K562 (cell line): ENCODE measurements at regions not wholly inside any gene's neighbourhood (a gene's known extent, or its start where the extent isn't known, plus 50 kb on each side); places are given as distances from the start of the nearest gene placed in this dataset.
A peak's percentile ranks its signal among the peaks of the same experiment; 100 is the strongest.

ENCODE experiments used
- ATF4 ChIP-seq: fragments of 450-650 bp; formaldehyde crosslinking; IDR thresholded peaks from 2 replicates; pipeline ENCODE4 v1.4.0; 2022; ENCODE audit warnings: mild to moderate bottlenecking, moderate library complexity
- E4F1 ChIP-seq: fragments of 250-450 bp; sonication (Bioruptor Pico); IDR thresholded peaks from 2 replicates; pipeline ENCODE4 v1.5.0; 2021; ENCODE audit warnings: mild to moderate bottlenecking, borderline replicate concordance
- GABPB2 ChIP-seq: fragments of 250-450 bp; sonication (Bioruptor Pico); conservative IDR thresholded peaks from 2 replicates; pipeline ENCODE4 v1.5.1; 2021; ENCODE audit warnings: mild to moderate bottlenecking
- HES1 ChIP-seq: fragments of 450-650 bp; IDR thresholded peaks from 2 replicates; pipeline ENCODE4 v1.6.1; 2016; ENCODE audit warnings: low read depth, mild to moderate bottlenecking, moderate library complexity
- ILF3 ChIP-seq: fragments of 450-650 bp; IDR thresholded peaks from 2 replicates; pipeline ENCODE4 v1.6.1; 2018; ENCODE audit warnings: antibody characterized with exemption, mild to moderate bottlenecking, moderate library complexity, borderline replicate concordance
- KHSRP ChIP-seq: fragments of 450-650 bp; IDR thresholded peaks from 2 replicates; pipeline ENCODE4 v1.6.1; 2017
- MYC ChIP-seq, 2 experiments: fragments of 250-450 bp in 1 of 2; sonication (Bioruptor Pico) in 1 of 2; IDR thresholded peaks; 2 replicates each; pipeline versions ENCODE4 v1.5.1 to v1.6.1; 2012 to 2021; ENCODE audit warnings: low read depth in 2 of 2, borderline replicate concordance in 1 of 2, improper control_type of control experiment in 1 of 2, low read length in 1 of 2, mild to moderate bottlenecking in 1 of 2, moderate library complexity in 1 of 2
- NELFE ChIP-seq: IDR thresholded peaks from 2 replicates; pipeline ENCODE4 v1.6.1; 2011; ENCODE audit warnings: mild to moderate bottlenecking; ENCODE audit not compliant: insufficient read depth, insufficient read length
- NR1H2 ChIP-seq: sonication (generic); formaldehyde crosslinking; IDR thresholded peaks from 2 replicates; pipeline ENCODE4 v1.4.0; 2020; ENCODE audit warnings: mild to moderate bottlenecking, missing genetic modification reagents
- POLR2AphosphoS5 ChIP-seq: IDR thresholded peaks from 2 replicates; pipeline ENCODE4 v1.6.1; 2011; ENCODE audit warnings: mild to moderate bottlenecking, low read depth, low read length, moderate library complexity; ENCODE audit not compliant: control insufficient read depth, insufficient read depth
- RFX7 ChIP-seq: fragments of 250-450 bp; sonication (Bioruptor Pico); IDR thresholded peaks from 2 replicates; pipeline ENCODE4 v1.5.1; 2021; ENCODE audit warnings: mild to moderate bottlenecking
- RNF219 ChIP-seq: fragments of 250-450 bp; sonication (Bioruptor Pico); IDR thresholded peaks from 2 replicates; pipeline ENCODE4 v1.5.0; 2022; ENCODE audit warnings: mild to moderate bottlenecking
- SAFB2 ChIP-seq: fragments of 200-400 bp; formaldehyde crosslinking; IDR thresholded peaks from 2 replicates; pipeline ENCODE4 v1.6.1; 2018; ENCODE audit warnings: borderline replicate concordance, low read length, low read depth, moderate library complexity; ENCODE audit not compliant: severe bottlenecking
- TRIM28 ChIP-seq: fragments of 450-650 bp; IDR thresholded peaks from 2 replicates; pipeline ENCODE4 v1.6.1; 2017
- ZNF184 ChIP-seq: sonication (generic); formaldehyde crosslinking; IDR thresholded peaks from 2 replicates; pipeline ENCODE4 v1.5.0; 2020; ENCODE audit warnings: missing genetic modification reagents
- ZNF217 ChIP-seq: sonication (generic); formaldehyde crosslinking; IDR thresholded peaks from 2 replicates; pipeline ENCODE4 v1.8.0; 2022; ENCODE audit warnings: mild to moderate bottlenecking, missing genetic modification reagents
- ZNF263 ChIP-seq: sonication (generic); formaldehyde crosslinking; IDR thresholded peaks from 2 replicates; pipeline ENCODE4 v1.8.0; 2022; ENCODE audit warnings: mild to moderate bottlenecking, missing genetic modification reagents, borderline replicate concordance
- ZNF740 ChIP-seq, 3 experiments: fragments of 200-800 bp in 1 of 3; sonication (Bioruptor generic) in 1 of 3; sonication (generic) in 1 of 3; formaldehyde crosslinking in 1 of 3; IDR thresholded peaks; 2 replicates each; pipeline versions ENCODE4 v1.6.1 to v1.8.0; 2016 to 2022; ENCODE audit warnings: mild to moderate bottlenecking in 2 of 3, missing compliant biosample characterization in 2 of 3, missing genetic modification characterization in 2 of 3, missing genetic modification reagents in 1 of 3

- TF ChIP-seq ZNF740 (CRISPR knock-in tag; IDR thresholded peaks at IDR 0.05): peak; percentile 70
- TF ChIP-seq ZNF740 (tag; IDR thresholded peaks at IDR 0.05): peak in 1 of 2 experiments; percentile 42; a peak in 1 of 4 replicates
- no peak for TF ChIP-seq RFX7
- TF ChIP-seq KHSRP: peak; percentile 72; the same call in 1 of the 2 replicates
- no peak for TF ChIP-seq E4F1 (CRISPR knock-in tag)
- no peak for TF ChIP-seq NELFE
- no peak for TF ChIP-seq ZNF217 (CRISPR knock-in tag)
- TF ChIP-seq MYC (IDR thresholded peaks at IDR 0.05; ENCODE audit: low read depth, low read length): peak; percentile 86
- no peak for TF ChIP-seq MYC (CRISPR knock-in tag; IDR thresholded peaks at IDR 0.05; ENCODE audit: borderline replicate concordance, low read depth)
- no peak for TF ChIP-seq ATF4 (CRISPR knock-in tag)
- TF ChIP-seq GABPB2: no peak
- TF ChIP-seq TRIM28: peak; percentile 63
- TF ChIP-seq RNF219: no peak
- TF ChIP-seq NR1H2 (CRISPR knock-in tag): no peak
- TF ChIP-seq ZNF184 (CRISPR knock-in tag): no peak
- peak; percentile 77; the same call in 1 of the 2 replicates for TF ChIP-seq HES1
- no peak for TF ChIP-seq ILF3
- no peak; the same call in 1 of the 2 replicates for TF ChIP-seq ZNF263
- no peak for TF ChIP-seq SAFB2
- TF ChIP-seq POLR2AphosphoS5: peak; percentile 94
Measured at GRCh38 chr19:28606269-28607032, 606.5 kb downstream of the UQCRFS1 start (continued).
